K562 (cell line): ENCODE measurements at regions not wholly inside any gene's neighbourhood (a gene's known extent, or its start where the extent isn't known, plus 50 kb on each side); places are given as distances from the start of the nearest gene placed in this dataset.

ENCODE experiments used
- ATAC-seq: fragments of 200-7000 bp; cut with Tn5 transposase; 3 replicates; pipeline ENCODE4 v1.9.1; 2020; ENCODE audit warnings: moderate library complexity
- BruUV-seq: library from RNA; stranded (reverse); fragments of 400-500 nt; replicated peaks from 2 replicates; lab custom pipeline; 2021; lab: Mats Ljungman, UMichigan
- CTCF ChIA-PET: fragments of 300-600 bp; formaldehyde crosslinking; extraction: SDS; loops from one replicate; lab custom pipeline; 2021; ENCODE audit warnings: low intra/inter-chr PET ratio; lab: Yijun Ruan, JAX
- POLR2A ChIA-PET: fragments of 300-600, 350-650 bp; sonication (Branson Sonifier 250); formaldehyde crosslinking; extraction: SDS; loops from one replicate; lab custom pipeline; 2021; ENCODE audit warnings: antibody characterized with exemption, inconsistent platforms; lab: Yijun Ruan, JAX
- DNase-seq, 4 experiments: peaks; one replicate each; pipeline versions ENCODE4 v3.0.0 to v3.0.0-alpha.2; 2011 to 2018; ENCODE audit warnings: low spot score in 3 of 4, mixed read lengths in 3 of 4; ENCODE audit errors: extremely low read depth in 1 of 4
- FAIRE-seq: peaks from 2 replicates; lab custom pipeline; 2011; peaks lifted over from hg19 to GRCh38; lab: Jason Lieb, UNC
- H2AFZ ChIP-seq: 2 replicates; pipeline ENCODE4 v1.6.0; 2011; ENCODE audit warnings: low read depth, low read length, control low read depth, inconsistent platforms
- H3K27ac ChIP-seq: fragments of 200-600 bp; 3 replicates; pipeline ENCODE4 v1.8.0; 2011; ENCODE audit warnings: low read depth, mild to moderate bottlenecking, control low read depth, inconsistent platforms, low read length, moderate library complexity, mixed read lengths; ENCODE audit errors: extremely low read depth
- H3K27me3 ChIP-seq, 2 experiments: fragments of 300-600 bp in 1 of 2; 2 replicates in 1 of 2; 3 replicates in 1 of 2; pipeline versions ENCODE4 v1.6.0 to v1.8.0; 2011; ENCODE audit warnings: inconsistent platforms in 2 of 2, low read length in 2 of 2, mild to moderate bottlenecking in 1 of 2, mixed read lengths in 1 of 2, moderate library complexity in 1 of 2; ENCODE audit not compliant: control insufficient read depth in 2 of 2, insufficient read depth in 2 of 2
- H3K36me3 ChIP-seq: fragments of 300-600 bp; 3 replicates; pipeline ENCODE4 v1.8.0; 2011; ENCODE audit warnings: mild to moderate bottlenecking, low read length, inconsistent platforms; ENCODE audit not compliant: control insufficient read depth, insufficient read depth
- H3K4me1 ChIP-seq, 2 experiments: fragments of 200-600 bp in 1 of 2; replicated peaks in 1 of 2; 2 replicates in 1 of 2; 3 replicates in 1 of 2; pipeline versions ENCODE4 v1.5.1 to v1.8.0; 2011; ENCODE audit warnings: inconsistent platforms in 2 of 2, low read length in 2 of 2, mild to moderate bottlenecking in 1 of 2, mixed read lengths in 1 of 2, moderate library complexity in 1 of 2; ENCODE audit not compliant: control insufficient read depth in 2 of 2, insufficient read depth in 2 of 2
- H3K4me2 ChIP-seq: 2 replicates; pipeline ENCODE4 v1.6.1; 2011; ENCODE audit warnings: low read length, control low read depth, inconsistent platforms, mixed read lengths; ENCODE audit not compliant: insufficient read depth
- H3K4me3 ChIP-seq: fragments of 200-600 bp; sonication (generic), shearing (Covaris generic); 2 replicates; pipeline ENCODE4 v1.5.1; 2016; ENCODE audit warnings: control low read depth, inconsistent platforms
- H3K79me2 ChIP-seq: fragments of 200-600 bp; 3 replicates; pipeline ENCODE4 v1.8.0; 2011; ENCODE audit warnings: low read length, inconsistent platforms; ENCODE audit not compliant: control insufficient read depth, insufficient read depth
- H3K9ac ChIP-seq, 2 experiments: 2 replicates each; pipeline versions ENCODE4 v1.6.0 to v1.6.1; 2011; ENCODE audit warnings: low read depth in 2 of 2, low read length in 2 of 2, control low read depth in 1 of 2, inconsistent platforms in 1 of 2, mild to moderate bottlenecking in 1 of 2, mixed read lengths in 1 of 2; ENCODE audit not compliant: insufficient read depth in 1 of 2
- H3K9me1 ChIP-seq: one replicate; pipeline ENCODE4 v1.6.0; 2011; ENCODE audit warnings: inconsistent platforms, mild to moderate bottlenecking, low read length, moderate library complexity; ENCODE audit not compliant: control insufficient read depth, insufficient read depth
- H3K9me3 ChIP-seq: replicated peaks from 2 replicates; pipeline ENCODE4 v1.5.1; 2011; ENCODE audit warnings: low read depth, low read length, inconsistent platforms; ENCODE audit not compliant: control insufficient read depth, insufficient read depth
- H4K20me1 ChIP-seq: replicated peaks from 2 replicates; pipeline ENCODE4 v1.6.1; 2011; ENCODE audit warnings: low read length, inconsistent platforms, mixed read lengths; ENCODE audit not compliant: control insufficient read depth, insufficient read depth
- ADNP ChIP-seq: fragments of 200-800 bp; sonication (Bioruptor generic); IDR thresholded peaks from 2 replicates; pipeline ENCODE4 v1.6.1; 2016; ENCODE audit warnings: missing genetic modification characterization, missing compliant biosample characterization
- ETV6 ChIP-seq, 3 experiments: fragments of 150-350 bp in 1 of 3; sonication (generic) in 1 of 3; formaldehyde crosslinking in 1 of 3; IDR thresholded peaks; 2 replicates each; pipeline versions ENCODE4 v1.6.1 to v1.8.0; 2014 to 2022; ENCODE audit warnings: borderline replicate concordance in 2 of 3, low read depth in 2 of 3, antibody characterized with exemption in 1 of 3, low read length in 1 of 3, mild to moderate bottlenecking in 1 of 3, missing genetic modification reagents in 1 of 3
- FOXA1 ChIP-seq: fragments of 450-650 bp; IDR thresholded peaks from 2 replicates; pipeline ENCODE4 v1.6.1; 2016; ENCODE audit warnings: mild to moderate bottlenecking, borderline replicate concordance
- KLF1 ChIP-seq: fragments of 450-650 bp; IDR thresholded peaks from 2 replicates; pipeline ENCODE4 v1.6.1; 2016; ENCODE audit warnings: missing genetic modification characterization, missing compliant biosample characterization
- MYNN ChIP-seq, 2 experiments: sonication (generic); formaldehyde crosslinking in 1 of 2; IDR thresholded peaks; 2 replicates each; pipeline versions ENCODE4 v1.5.0 to v1.6.1; 2016 to 2020; ENCODE audit warnings: antibody characterized with exemption in 1 of 2, missing genetic modification reagents in 1 of 2
- NEUROD1 ChIP-seq: fragments of 150-350 bp; IDR thresholded peaks from 2 replicates; pipeline ENCODE4 v1.6.1; 2014; ENCODE audit warnings: borderline replicate concordance, low read length, low read depth; ENCODE audit not compliant: partially characterized antibody
- NFIC ChIP-seq: fragments of 450-650 bp; IDR thresholded peaks from 2 replicates; pipeline ENCODE4 v1.6.1; 2017; ENCODE audit warnings: mild to moderate bottlenecking, inconsistent platforms
- ZBTB49 ChIP-seq: sonication (generic); formaldehyde crosslinking; IDR thresholded peaks from 2 replicates; pipeline ENCODE4 v1.8.0; 2022; ENCODE audit warnings: missing genetic modification reagents, mild to moderate bottlenecking, borderline replicate concordance
- ZBTB5 ChIP-seq: fragments of 450-650 bp; IDR thresholded peaks from 2 replicates; pipeline ENCODE4 v1.6.1; 2017; ENCODE audit warnings: antibody characterized with exemption
- ZNF586 ChIP-seq: fragments of 450-650 bp; formaldehyde crosslinking; conservative IDR thresholded peaks from 2 replicates; pipeline ENCODE4 v1.4.0; 2020; ENCODE audit warnings: mild to moderate bottlenecking, moderate library complexity
- WGBS: fragments of 100-300 bp; shearing (Covaris generic); methylation state at CpG from one replicate; pipeline ENCODE4 v1.1.6; 2016; ENCODE audit warnings: low coverage, mixed read lengths; ENCODE audit not compliant: insufficient coverage; ENCODE audit errors: missing lambda C conversion rate; 5-methylcytosine and 5-hydroxymethylcytosine counted together
- in situ Hi-C: fragments of 300-500 bp; cut with MboI; formaldehyde crosslinking; loops from 4 replicates; pipeline ENCODE4 v1.15.0; 2018; ENCODE audit warnings: inconsistent platforms, mixed read lengths
- intact Hi-C: fragments of 100-400 bp; cut with micrococcal nuclease; formaldehyde crosslinking; loops from 2 replicates; pipeline ENCODE4 v1.14.2; 2022
- TF ChIP-seq, protein P1 (sequence below): fragments of 250-450 bp; sonication (Bioruptor Pico); IDR thresholded peaks from 2 replicates; pipeline ENCODE4 v1.8.0; 2021; ENCODE audit warnings: borderline replicate concordance, mild to moderate bottlenecking, moderate library complexity; ENCODE audit not compliant: poor library complexity, severe bottlenecking
- TF ChIP-seq, protein P2 (sequence below), 3 experiments: IDR thresholded peaks in 2 of 3; conservative IDR thresholded peaks in 1 of 3; 2 replicates each; pipeline ENCODE4 v1.5.1; 2011 to 2012; ENCODE audit warnings: low read length in 3 of 3, mild to moderate bottlenecking in 3 of 3, control low read depth in 2 of 3, improper control_type of control experiment in 1 of 3, inconsistent platforms in 1 of 3, low read depth in 1 of 3, mixed read lengths in 1 of 3, moderate library complexity in 1 of 3; ENCODE audit not compliant: insufficient read depth in 2 of 3

DNA sequence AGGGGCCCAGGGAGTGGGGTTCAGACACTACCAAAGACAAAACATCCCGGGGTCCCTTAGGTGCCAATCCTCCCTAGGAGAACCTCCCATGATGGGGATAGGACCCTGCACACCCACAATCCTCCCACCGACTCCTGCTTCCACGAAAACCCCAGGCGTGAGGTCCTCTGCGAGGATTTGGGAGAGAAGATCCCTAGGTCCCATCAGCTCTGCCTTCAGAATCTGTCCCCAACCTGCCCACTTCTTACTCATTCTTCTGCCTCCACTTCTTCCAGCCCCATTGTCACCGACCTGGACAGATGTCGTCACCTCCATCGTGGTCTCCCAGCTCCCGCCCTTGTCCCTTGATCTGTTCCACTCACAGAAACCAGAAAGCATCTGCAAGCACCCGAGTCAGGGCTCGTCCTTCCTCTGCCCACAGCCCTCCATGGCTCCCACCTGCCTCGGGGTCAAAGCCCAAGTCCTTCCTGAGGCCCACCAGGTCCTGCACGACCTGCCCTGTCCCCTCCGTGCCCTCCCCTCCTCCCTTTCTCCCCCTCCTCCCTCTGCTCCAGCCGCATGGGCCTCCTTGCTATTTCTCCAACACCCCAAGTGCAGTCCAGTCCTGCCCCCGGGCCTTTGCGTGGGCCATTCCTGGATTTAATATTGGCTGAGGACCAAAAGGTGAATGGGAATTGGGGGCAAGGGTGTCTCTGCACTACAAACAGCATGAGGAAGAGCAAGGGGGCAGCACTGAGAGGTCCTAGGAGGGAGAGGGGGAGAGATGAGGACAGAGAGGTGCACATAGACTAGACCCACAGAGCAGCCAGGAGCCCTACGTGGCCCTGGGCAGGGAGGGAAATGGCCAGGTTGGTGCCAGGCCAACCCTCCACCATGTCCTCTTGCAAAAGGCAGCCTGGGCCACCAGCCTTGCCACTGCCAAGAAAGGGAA, 51.3 kb downstream of the PTPRS start:
- FAIRE-seq = no peak
- intact Hi-C loops (no loop called here), in situ Hi-C loops (no loop called here)
- Histone ChIP-seq H3K27ac (no peak overlapping the region), H3K27me3 (no peaks in the 10 kb centered on the region; a peak in 1 of 5 replicates), H4K20me1 (peaks cover 18% of the 10 kb centered on the region; the same call in 1 of the 2 replicates), H3K9me3 (no peaks in the 10 kb centered on the region), H3K79me2 (peaks cover 23% of the 10 kb centered on the region), H3K4me3 (no peak overlapping the region), H3K36me3 (peaks cover 11% of the 10 kb centered on the region; the same call in 2 of the 3 replicates), H3K9me1 (no peaks in the 10 kb centered on the region), H3K9ac (peak overlapping the region in 1 of 2 experiments; percentile 58; a peak in 1 of 4 replicates), H2AFZ (no peak overlapping the region), H3K4me1 (peaks cover 22 to 62% of the 10 kb centered on the region in 2 experiments), H3K4me2 (no peak overlapping the region)
- no peak for DNase-seq
- ChIA-PET POLR2A (no interaction called here), CTCF (no interaction called here)
- BruUV-seq = no TSS peak
- WGBS = 71% methylated on average over 15 of the region's 18 CpGs
- ATAC-seq = no peak
- TF ChIP-seq ZBTB5 (no peak), ADNP (tag) (no peak), NEUROD1 (no peak), ZNF586 (CRISPR knock-in tag) (no peak), ETV6 (IDR thresholded peaks at IDR 0.05; ENCODE audit: borderline replicate concordance in 1 of 2, low read depth in 2 of 2, low read length in 1 of 2) (no peak), ETV6 (CRISPR knock-in tag; IDR thresholded peaks at IDR 0.05; ENCODE audit: borderline replicate concordance) (no peak), FOXA1 (no peak), KLF1 (no peak), MYNN (IDR thresholded peaks at IDR 0.05) (no peak), MYNN (CRISPR knock-in tag; IDR thresholded peaks at IDR 0.05) (no peak), ZBTB49 (no peak), NFIC (peak; percentile 20; the same call in 1 of the 2 replicates)
- TF ChIP-seq, protein P1, sequence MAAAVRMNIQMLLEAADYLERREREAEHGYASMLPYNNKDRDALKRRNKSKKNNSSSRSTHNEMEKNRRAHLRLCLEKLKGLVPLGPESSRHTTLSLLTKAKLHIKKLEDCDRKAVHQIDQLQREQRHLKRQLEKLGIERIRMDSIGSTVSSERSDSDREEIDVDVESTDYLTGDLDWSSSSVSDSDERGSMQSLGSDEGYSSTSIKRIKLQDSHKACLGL (CRISPR knock-in tag) = no peak
- TF ChIP-seq, protein P2, sequence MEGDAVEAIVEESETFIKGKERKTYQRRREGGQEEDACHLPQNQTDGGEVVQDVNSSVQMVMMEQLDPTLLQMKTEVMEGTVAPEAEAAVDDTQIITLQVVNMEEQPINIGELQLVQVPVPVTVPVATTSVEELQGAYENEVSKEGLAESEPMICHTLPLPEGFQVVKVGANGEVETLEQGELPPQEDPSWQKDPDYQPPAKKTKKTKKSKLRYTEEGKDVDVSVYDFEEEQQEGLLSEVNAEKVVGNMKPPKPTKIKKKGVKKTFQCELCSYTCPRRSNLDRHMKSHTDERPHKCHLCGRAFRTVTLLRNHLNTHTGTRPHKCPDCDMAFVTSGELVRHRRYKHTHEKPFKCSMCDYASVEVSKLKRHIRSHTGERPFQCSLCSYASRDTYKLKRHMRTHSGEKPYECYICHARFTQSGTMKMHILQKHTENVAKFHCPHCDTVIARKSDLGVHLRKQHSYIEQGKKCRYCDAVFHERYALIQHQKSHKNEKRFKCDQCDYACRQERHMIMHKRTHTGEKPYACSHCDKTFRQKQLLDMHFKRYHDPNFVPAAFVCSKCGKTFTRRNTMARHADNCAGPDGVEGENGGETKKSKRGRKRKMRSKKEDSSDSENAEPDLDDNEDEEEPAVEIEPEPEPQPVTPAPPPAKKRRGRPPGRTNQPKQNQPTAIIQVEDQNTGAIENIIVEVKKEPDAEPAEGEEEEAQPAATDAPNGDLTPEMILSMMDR (IDR thresholded peaks at IDR 0.05 in 2 of 3, conservative IDR thresholded peaks at IDR 0.05 in 1 of 3; ENCODE audit: insufficient read depth in 2 of 3, low read depth in 1 of 3, low read length in 3 of 3) = 0 out of 6 replicates have a peak, but pooled peaks of 1 of the 3 experiments have one; percentile 13
